ENCODE measurements at regions not wholly inside any gene's neighbourhood (a gene's known extent, or its start where the extent isn't known, plus 50 kb on each side); places are given as distances from the start of the nearest gene placed in this dataset.

DNA sequence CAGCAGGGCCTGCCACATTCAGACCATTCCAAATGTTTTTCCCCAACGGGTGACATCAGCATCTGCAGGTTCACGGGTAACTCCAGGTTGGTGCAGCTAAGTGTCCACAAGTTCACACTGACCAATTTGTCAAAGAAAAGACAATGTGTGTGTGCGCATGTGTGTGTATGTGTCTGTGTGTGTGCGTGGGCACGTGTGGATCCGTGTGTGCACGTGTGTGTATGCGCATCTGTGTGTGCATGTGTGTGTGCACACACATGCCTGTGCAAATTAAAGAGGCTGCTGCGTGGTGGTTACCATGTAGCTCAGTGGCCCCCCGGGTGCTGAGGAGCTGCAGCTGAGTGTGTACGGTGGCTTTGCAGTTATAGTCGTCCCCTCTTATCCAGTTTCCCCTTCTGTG lies 187.4 kb downstream of the TMEM18 start:
- no peak overlapping the region for H2BK120ac ChIP-seq (replicated peaks; ENCODE audit: low read depth, low read length)
- H4K5ac ChIP-seq (ENCODE audit: insufficient read length, low read depth, low read length) = no peak overlapping the region
- no peak overlapping the region for H2BK15ac ChIP-seq (ENCODE audit: low read length)
- no peak overlapping the region for H2BK12ac ChIP-seq (ENCODE audit: low read depth, low read length)
- no peaks in the 10 kb centered on the region for H3K79me2 ChIP-seq (ENCODE audit: control insufficient read depth in 1 of 2, insufficient read depth in 2 of 2, low read length in 2 of 2)
- no peak overlapping the region for H4K8ac ChIP-seq (ENCODE audit: extremely low read depth, insufficient read depth, low read length)
- no peak overlapping the region; the same call in 1 of the 2 replicates for H3K18ac ChIP-seq (ENCODE audit: extremely low read depth, low read length)
- no peak overlapping the region for H2BK20ac ChIP-seq (ENCODE audit: low read length)
- no peak overlapping the region for H3K4ac ChIP-seq (replicated peaks; ENCODE audit: insufficient read length, low read depth, low read length)
- no peak overlapping the region for H2AFZ ChIP-seq (ENCODE audit: low read length)
- H3K14ac ChIP-seq (ENCODE audit: insufficient read length) = no peak overlapping the region
- CTCF ChIA-PET (ENCODE audit: partially characterized antibody) = interaction anchor here (1.2 kb wide), 1 partner anchor 11 kb away, joined by 4 read pairs; no protein-coding TSS in a partner anchor
- POLR2A ChIA-PET (ENCODE audit: partially characterized antibody) = no interaction called here
- no peaks in the 10 kb centered on the region for H3K79me1 ChIP-seq (ENCODE audit: low read depth, low read length)
- WGBS, 2 experiments (ENCODE audit: extremely low coverage in 1 of 2, insufficient coverage in 1 of 2, insufficient read length in 1 of 2, insufficient replicate concordance in 2 of 2, low coverage in 1 of 2, low lambda C conversion rate in 2 of 2, missing lambda C conversion rate in 1 of 2) = 89% methylated on average over 12 of the region's 12 CpGs; no CpG with 5 or more reads in 1 of the 2 experiments
- H3K23me2 ChIP-seq (ENCODE audit: low read depth, low read length) = no peaks in the 10 kb centered on the region
- H3K9me3 ChIP-seq (ENCODE audit: insufficient read depth in 2 of 2, low read depth in 1 of 2, low read length in 1 of 2) = no peaks in the 10 kb centered on the region
- no peak overlapping the region for H2AK5ac ChIP-seq (ENCODE audit: low read depth, low read length)
- no peak overlapping the region for H4K91ac ChIP-seq (replicated peaks; ENCODE audit: insufficient read length, low read length)
- no peak overlapping the region for H3K56ac ChIP-seq (replicated peaks; ENCODE audit: insufficient read length, low read depth, low read length)
- H3K9ac ChIP-seq (replicated peaks in 1 of 4; ENCODE audit: extremely low read depth in 1 of 4, low read depth in 3 of 4, low read length in 3 of 4) = no peak overlapping the region; a peak in 1 of 7 replicates
- FAIRE-seq (no peak), DNase-seq (ENCODE audit: low read depth in 1 of 2, low spot score in 2 of 2) (no peak)
- no peak overlapping the region for H3K27ac ChIP-seq (ENCODE audit: low read depth, low read length)
- no peak overlapping the region for H3K23ac ChIP-seq (ENCODE audit: insufficient read length)
- H2BK5ac ChIP-seq (ENCODE audit: low read depth, low read length) = no peak overlapping the region; the same call in 1 of the 2 replicates
- H3K36me3 ChIP-seq (ENCODE audit: control insufficient read depth in 2 of 4, insufficient read depth in 4 of 4, low read length in 3 of 4) = no peaks in the 10 kb centered on the region
- no peaks in the 10 kb centered on the region for H3K4me1 ChIP-seq (replicated peaks in 1 of 4; ENCODE audit: control insufficient read depth in 3 of 4, insufficient read depth in 4 of 4, low read length in 3 of 4)
- H3K27me3 ChIP-seq (replicated peaks in 1 of 4; ENCODE audit: control insufficient read depth in 3 of 4, extremely low read depth in 1 of 4, insufficient read depth in 3 of 4, low read length in 3 of 4) = no peaks in the 10 kb centered on the region
- H3K4me2 ChIP-seq (ENCODE audit: insufficient read depth in 1 of 2, low read depth in 2 of 2, low read length in 2 of 2) = no peak overlapping the region
- no peak overlapping the region for H3K4me3 ChIP-seq (ENCODE audit: extremely low read depth in 1 of 4, insufficient read depth in 2 of 4, low read depth in 3 of 4, low read length in 4 of 4)
- no peaks in the 10 kb centered on the region for H4K20me1 ChIP-seq (replicated peaks in 1 of 2; ENCODE audit: control insufficient read depth in 1 of 2, insufficient read depth in 2 of 2, low read length in 2 of 2)
- TF ChIP-seq RAD21 (IDR thresholded peaks at IDR 0.05 in 1 of 2, conservative IDR thresholded peaks at IDR 0.05 in 1 of 2; ENCODE audit: low read depth in 2 of 2, low read length in 2 of 2) (no peak), CBX5 (IDR thresholded peaks at IDR 0.05; ENCODE audit: low read depth, low read length) (no peak), TAF7 (optimal IDR thresholded peaks at IDR 0.05; ENCODE audit: borderline replicate concordance, low read depth, low read length) (no peak), ZNF274 (IDR thresholded peaks at IDR 0.05; ENCODE audit: borderline replicate concordance, extremely low read depth, low read length) (no peak), NRF1 (IDR thresholded peaks at IDR 0.05; ENCODE audit: low read depth, low read length) (no peak), JUND (IDR thresholded peaks at IDR 0.05; ENCODE audit: low read length) (no peak), POLR2A (IDR thresholded peaks at IDR 0.05; ENCODE audit: control extremely low read depth in 1 of 2, low read depth in 2 of 2, low read length in 2 of 2) (no peak), BRCA1 (IDR thresholded peaks at IDR 0.05; ENCODE audit: low read depth, low read length) (no peak), YY1 (IDR thresholded peaks at IDR 0.05; ENCODE audit: low read depth, low read length) (no peak), CHD1 (IDR thresholded peaks at IDR 0.05; ENCODE audit: low read depth, low read length) (no peak), HDAC2 (IDR thresholded peaks at IDR 0.05; ENCODE audit: borderline replicate concordance in 1 of 2, low read depth in 2 of 2, low read length in 2 of 2) (no peak)
- TF ChIP-seq, protein P1, sequence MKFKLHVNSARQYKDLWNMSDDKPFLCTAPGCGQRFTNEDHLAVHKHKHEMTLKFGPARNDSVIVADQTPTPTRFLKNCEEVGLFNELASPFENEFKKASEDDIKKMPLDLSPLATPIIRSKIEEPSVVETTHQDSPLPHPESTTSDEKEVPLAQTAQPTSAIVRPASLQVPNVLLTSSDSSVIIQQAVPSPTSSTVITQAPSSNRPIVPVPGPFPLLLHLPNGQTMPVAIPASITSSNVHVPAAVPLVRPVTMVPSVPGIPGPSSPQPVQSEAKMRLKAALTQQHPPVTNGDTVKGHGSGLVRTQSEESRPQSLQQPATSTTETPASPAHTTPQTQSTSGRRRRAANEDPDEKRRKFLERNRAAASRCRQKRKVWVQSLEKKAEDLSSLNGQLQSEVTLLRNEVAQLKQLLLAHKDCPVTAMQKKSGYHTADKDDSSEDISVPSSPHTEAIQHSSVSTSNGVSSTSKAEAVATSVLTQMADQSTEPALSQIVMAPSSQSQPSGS (IDR thresholded peaks at IDR 0.05; ENCODE audit: low read length) = no peak
- TF ChIP-seq, protein P2, sequence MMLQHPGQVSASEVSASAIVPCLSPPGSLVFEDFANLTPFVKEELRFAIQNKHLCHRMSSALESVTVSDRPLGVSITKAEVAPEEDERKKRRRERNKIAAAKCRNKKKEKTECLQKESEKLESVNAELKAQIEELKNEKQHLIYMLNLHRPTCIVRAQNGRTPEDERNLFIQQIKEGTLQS (IDR thresholded peaks at IDR 0.05; ENCODE audit: insufficient read depth, low read depth, low read length) = no peak
